ENCODE measurements at regions not wholly inside any gene's neighbourhood (a gene's known extent, or its start where the extent isn't known, plus 50 kb on each side); places are given as distances from the start of the nearest gene placed in this dataset.

DNA sequence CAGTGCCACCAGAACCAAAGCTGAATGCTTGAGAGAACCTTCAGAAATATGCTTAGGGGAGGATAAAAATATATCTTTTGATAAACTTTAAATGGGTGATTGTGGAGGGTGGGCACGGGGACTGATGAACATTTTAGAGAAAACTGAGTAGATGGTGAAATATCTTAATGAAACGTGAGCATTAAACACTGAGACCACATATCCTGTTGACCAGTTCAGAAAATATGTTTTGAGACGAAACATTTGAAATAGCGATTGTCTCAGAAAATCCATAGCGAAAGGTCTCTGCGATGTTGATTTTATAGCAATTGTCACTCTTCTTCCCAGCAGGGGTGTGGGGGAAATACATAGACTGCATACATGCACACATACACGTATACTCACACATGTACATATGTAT lies 231.0 kb downstream of the ESM1 start:
- H3K4me3 ChIP-seq (ENCODE audit: low read depth, low read length): no peak overlapping the region
- no peaks in the 10 kb centered on the region for H3K79me2 ChIP-seq (ENCODE audit: control insufficient read depth, insufficient read depth, low read length, unreplicated experiment)
- no peak overlapping the region for H2AFZ ChIP-seq (ENCODE audit: low read length, unreplicated experiment)
- no peak overlapping the region for H3K27ac ChIP-seq (ENCODE audit: low read depth, low read length)
- peaks cover 6% of the 10 kb centered on the region for H3K4me1 ChIP-seq (ENCODE audit: control insufficient read depth, insufficient read depth, low read length, unreplicated experiment)
- no peaks in the 10 kb centered on the region for H3K36me3 ChIP-seq (ENCODE audit: insufficient read depth, low read length)
- H3K27me3 ChIP-seq (ENCODE audit: insufficient read depth, low read length): no peaks in the 10 kb centered on the region

DNA sequence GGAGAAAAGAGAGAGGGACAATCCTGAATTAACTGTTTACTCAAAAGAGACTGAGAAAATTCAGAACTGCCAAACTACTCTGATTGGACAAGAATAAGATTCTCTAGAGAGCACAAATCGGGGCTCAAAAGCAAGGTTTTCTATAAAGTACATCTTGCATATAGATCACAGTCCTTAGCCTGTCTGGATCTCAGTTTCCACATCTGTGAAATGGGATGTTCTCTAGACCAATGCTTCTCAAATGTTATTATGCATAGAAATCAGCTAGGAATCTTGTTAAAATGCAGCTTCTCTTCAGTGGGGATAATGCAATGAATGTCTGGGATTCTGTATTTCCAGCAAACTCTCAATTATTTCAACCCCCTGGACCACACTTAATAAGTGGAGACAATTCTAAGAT lies 231.6 kb downstream of the ESM1 start:
- H3K36me3 ChIP-seq (ENCODE audit: insufficient read depth, low read length): no peaks in the 10 kb centered on the region
- H3K27me3 ChIP-seq (ENCODE audit: insufficient read depth, low read length): no peaks in the 10 kb centered on the region
- peaks cover 6% of the 10 kb centered on the region for H3K4me1 ChIP-seq (ENCODE audit: control insufficient read depth, insufficient read depth, low read length, unreplicated experiment)
- H3K79me2 ChIP-seq (ENCODE audit: control insufficient read depth, insufficient read depth, low read length, unreplicated experiment): no peaks in the 10 kb centered on the region
- H3K4me3 ChIP-seq (ENCODE audit: low read depth, low read length): no peak overlapping the region
- no peak overlapping the region for H2AFZ ChIP-seq (ENCODE audit: low read length, unreplicated experiment)
- no peak overlapping the region for H3K27ac ChIP-seq (ENCODE audit: low read depth, low read length)

DNA sequence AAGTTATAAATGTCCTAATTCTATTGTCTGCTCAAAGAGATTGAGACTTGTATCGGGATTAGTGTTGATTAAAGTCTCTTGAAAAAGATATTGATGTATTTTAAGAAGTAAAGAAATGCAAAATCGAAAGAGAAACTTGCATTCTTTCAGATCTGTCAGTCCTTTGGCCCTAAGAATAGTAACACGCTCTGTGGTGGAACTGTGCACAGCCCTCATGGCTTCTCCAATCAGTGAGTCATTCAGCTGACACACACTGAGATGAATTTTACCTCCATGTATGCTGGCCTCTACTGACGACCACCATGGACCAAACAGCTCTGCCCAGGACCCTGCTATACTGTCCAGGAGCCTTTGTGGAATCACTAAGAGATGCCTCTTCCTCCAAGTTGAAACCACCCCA lies 232.4 kb downstream of the ESM1 start:
- Histone ChIP-seq H3K4me3 (ENCODE audit: low read depth, low read length) (no peak overlapping the region), H3K27ac (ENCODE audit: low read depth, low read length) (no peak overlapping the region), H3K79me2 (ENCODE audit: control insufficient read depth, insufficient read depth, low read length, unreplicated experiment) (no peaks in the 10 kb centered on the region), H3K36me3 (ENCODE audit: insufficient read depth, low read length) (no peaks in the 10 kb centered on the region), H3K4me1 (ENCODE audit: control insufficient read depth, insufficient read depth, low read length, unreplicated experiment) (peaks cover 6% of the 10 kb centered on the region), H2AFZ (ENCODE audit: low read length, unreplicated experiment) (no peak overlapping the region), H3K27me3 (ENCODE audit: insufficient read depth, low read length) (no peaks in the 10 kb centered on the region)

DNA sequence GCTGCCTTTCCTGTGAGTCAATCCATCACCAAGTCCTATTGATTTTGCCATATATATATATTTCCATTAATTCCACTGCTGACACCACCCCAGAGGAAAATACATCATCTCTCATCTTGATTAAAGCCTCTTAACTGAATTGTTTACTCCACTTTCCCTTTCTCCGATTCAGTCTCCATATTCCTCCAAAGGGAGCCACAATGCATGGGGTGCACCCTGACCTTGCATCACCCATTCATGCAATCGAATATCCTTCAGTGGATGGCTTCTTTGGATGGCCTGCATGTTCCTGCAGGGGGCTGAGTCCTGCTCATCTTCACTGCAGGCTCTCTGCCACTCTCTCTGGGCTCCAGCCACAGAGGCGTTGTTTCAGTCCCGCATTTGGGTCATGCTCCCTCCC lies 231.0 kb downstream of the SNX18 start:
- Histone ChIP-seq H3K79me2 (ENCODE audit: control insufficient read depth, insufficient read depth, low read length, unreplicated experiment) (no peaks in the 10 kb centered on the region), H3K27me3 (ENCODE audit: insufficient read depth, low read length) (no peaks in the 10 kb centered on the region), H3K4me1 (ENCODE audit: control insufficient read depth, insufficient read depth, low read length, unreplicated experiment) (peaks cover 22% of the 10 kb centered on the region), H3K27ac (ENCODE audit: low read depth, low read length) (no peak overlapping the region), H3K36me3 (ENCODE audit: insufficient read depth, low read length) (no peaks in the 10 kb centered on the region), H2AFZ (ENCODE audit: low read length, unreplicated experiment) (no peak overlapping the region), H3K4me3 (ENCODE audit: low read depth, low read length) (no peak overlapping the region)

DNA sequence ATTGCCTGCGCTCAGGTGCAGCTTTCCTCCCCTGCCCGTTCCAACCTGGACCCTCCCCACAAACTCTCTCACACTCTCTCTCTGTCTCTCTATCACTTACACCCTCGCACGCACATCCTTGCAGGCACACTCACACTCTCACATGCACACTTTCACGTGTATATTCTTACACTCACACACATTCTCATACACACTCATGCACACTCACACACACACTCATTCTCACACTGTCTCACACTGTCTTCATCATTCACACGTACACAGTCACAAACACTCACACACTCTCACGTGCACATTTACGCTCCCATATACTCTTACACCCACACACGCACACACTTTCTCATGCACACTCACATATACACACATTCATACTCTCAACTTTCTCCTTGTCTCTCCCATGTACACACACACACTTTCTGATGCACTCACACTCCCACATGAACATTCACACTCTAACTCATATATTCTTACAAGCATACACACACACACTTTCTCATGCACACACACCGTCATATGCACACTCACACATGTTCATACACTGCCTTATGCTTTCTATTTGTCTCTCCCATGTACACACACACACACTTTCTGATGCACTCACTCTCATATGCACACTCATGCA lies 229.3 kb downstream of the SNX18 start:
- H2AFZ ChIP-seq (ENCODE audit: low read length, unreplicated experiment): no peak overlapping the region
- H3K27me3 ChIP-seq (ENCODE audit: insufficient read depth, low read length): no peaks in the 10 kb centered on the region
- no peaks in the 10 kb centered on the region for H3K36me3 ChIP-seq (ENCODE audit: insufficient read depth, low read length)
- H3K79me2 ChIP-seq (ENCODE audit: control insufficient read depth, insufficient read depth, low read length, unreplicated experiment): no peaks in the 10 kb centered on the region
- H3K4me1 ChIP-seq (ENCODE audit: control insufficient read depth, insufficient read depth, low read length, unreplicated experiment): peaks cover 32% of the 10 kb centered on the region
- H3K4me3 ChIP-seq (ENCODE audit: low read depth, low read length): no peak overlapping the region
- no peak overlapping the region for H3K27ac ChIP-seq (ENCODE audit: low read depth, low read length)

DNA sequence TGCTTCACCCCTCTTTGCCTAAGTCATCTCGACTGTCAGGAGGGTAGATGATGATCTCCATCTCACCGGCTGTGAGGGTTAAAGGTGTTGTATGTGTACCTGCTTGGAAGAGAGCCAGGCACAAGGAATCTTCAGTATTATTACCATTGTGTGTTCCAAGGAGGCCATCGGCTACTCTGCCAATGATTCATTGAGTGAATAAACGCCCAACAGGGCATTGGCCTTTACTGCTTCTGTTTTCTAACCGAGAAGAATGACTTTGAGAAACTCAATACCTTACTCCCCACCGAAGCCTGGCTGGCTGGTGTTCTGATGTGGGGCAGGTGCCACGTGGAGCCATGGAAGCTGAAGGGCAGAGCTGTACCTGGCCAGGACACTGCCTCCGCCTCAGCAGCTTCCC lies 228.8 kb downstream of the SNX18 start:
- H3K27ac ChIP-seq (ENCODE audit: low read depth, low read length): no peak overlapping the region
- H3K27me3 ChIP-seq (ENCODE audit: insufficient read depth, low read length): no peaks in the 10 kb centered on the region
- H3K79me2 ChIP-seq (ENCODE audit: control insufficient read depth, insufficient read depth, low read length, unreplicated experiment): no peaks in the 10 kb centered on the region
- peaks cover 37% of the 10 kb centered on the region for H3K4me1 ChIP-seq (ENCODE audit: control insufficient read depth, insufficient read depth, low read length, unreplicated experiment)
- no peak overlapping the region for H2AFZ ChIP-seq (ENCODE audit: low read length, unreplicated experiment)
- no peak overlapping the region for H3K4me3 ChIP-seq (ENCODE audit: low read depth, low read length)
- H3K36me3 ChIP-seq (ENCODE audit: insufficient read depth, low read length): no peaks in the 10 kb centered on the region

DNA sequence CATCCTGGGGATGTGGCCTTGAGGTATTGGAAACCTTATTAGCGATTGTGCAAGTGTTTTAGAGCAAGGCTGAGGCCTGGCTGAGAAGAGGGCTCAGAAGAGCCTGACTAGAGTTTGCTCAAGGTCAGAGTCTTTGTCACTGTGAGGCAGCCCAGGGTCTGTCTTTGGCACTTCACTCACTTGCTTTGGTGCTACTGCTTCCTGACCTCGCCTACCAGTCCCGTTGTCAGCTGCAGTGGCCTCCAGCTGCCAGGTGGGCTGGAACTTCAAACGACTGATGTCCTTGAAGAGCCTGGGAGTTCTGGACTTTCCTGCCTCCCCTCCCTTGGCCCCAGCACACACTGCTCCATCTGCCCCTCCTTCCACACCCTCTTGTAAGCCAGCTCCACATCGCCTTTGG lies 228.0 kb downstream of the SNX18 start:
- no peaks in the 10 kb centered on the region for H3K27me3 ChIP-seq (ENCODE audit: insufficient read depth, low read length)
- H3K4me1 ChIP-seq (ENCODE audit: control insufficient read depth, insufficient read depth, low read length, unreplicated experiment): peaks cover 37% of the 10 kb centered on the region
- no peak overlapping the region for H2AFZ ChIP-seq (ENCODE audit: low read length, unreplicated experiment)

DNA sequence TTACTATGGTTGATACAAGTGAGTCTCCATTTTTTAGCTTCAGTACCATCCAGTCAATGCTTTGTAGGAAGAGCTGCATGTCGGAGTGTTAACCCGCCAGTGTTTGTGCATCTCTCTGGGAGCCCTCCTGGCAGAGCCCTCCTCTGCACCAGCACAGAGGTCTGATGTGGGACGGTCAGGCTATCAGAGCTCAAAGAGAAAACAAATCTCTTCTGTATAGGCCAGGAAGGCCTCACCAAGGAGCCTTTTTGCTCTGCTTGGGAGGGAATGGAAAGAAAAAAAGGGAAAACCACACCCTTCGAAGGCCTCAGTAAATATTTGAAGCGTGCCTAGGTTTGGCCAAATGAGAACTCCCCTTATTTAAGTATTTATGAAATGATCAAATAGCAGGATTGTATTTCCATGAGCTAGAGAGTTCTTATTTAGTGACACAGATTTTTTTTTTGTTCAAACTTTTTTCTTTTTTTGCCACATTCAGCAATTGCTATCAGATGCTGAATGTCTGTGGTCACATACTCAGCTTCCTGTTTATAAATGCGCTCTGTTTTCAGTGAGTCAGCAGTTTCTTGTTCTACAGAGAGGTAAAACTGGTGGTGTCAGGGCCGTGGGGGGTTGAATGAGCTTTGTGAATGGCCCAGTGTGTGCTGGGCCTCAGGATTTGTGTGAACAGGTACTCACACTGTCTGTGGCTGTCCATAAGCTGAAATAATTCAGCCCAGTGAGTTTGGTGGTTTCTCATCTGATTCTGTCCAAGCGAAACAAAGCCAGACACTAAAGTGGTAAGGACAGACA lies 226.6 kb downstream of the SNX18 start:
- peaks cover 37% of the 10 kb centered on the region for H3K4me1 ChIP-seq (ENCODE audit: control insufficient read depth, insufficient read depth, low read length, unreplicated experiment)
- H3K36me3 ChIP-seq (ENCODE audit: insufficient read depth, low read length): no peaks in the 10 kb centered on the region
- H3K4me3 ChIP-seq (ENCODE audit: low read depth, low read length): peak overlapping the region; percentile 35; the same call in 1 of the 2 replicates
- H3K27me3 ChIP-seq (ENCODE audit: insufficient read depth, low read length): no peaks in the 10 kb centered on the region
- no peaks in the 10 kb centered on the region for H3K79me2 ChIP-seq (ENCODE audit: control insufficient read depth, insufficient read depth, low read length, unreplicated experiment)
- peak overlapping the region; percentile 91 for H3K27ac ChIP-seq (ENCODE audit: low read depth, low read length)
- peak overlapping the region; percentile 90 for H2AFZ ChIP-seq (ENCODE audit: low read length, unreplicated experiment)

More for the DNA sequence above, 228.0 kb downstream of the SNX18 start:
- Histone ChIP-seq H3K27ac (ENCODE audit: low read depth, low read length) (no peak overlapping the region), H3K4me3 (ENCODE audit: low read depth, low read length) (no peak overlapping the region), H3K36me3 (ENCODE audit: insufficient read depth, low read length) (no peaks in the 10 kb centered on the region), H3K79me2 (ENCODE audit: control insufficient read depth, insufficient read depth, low read length, unreplicated experiment) (no peaks in the 10 kb centered on the region)

DNA sequence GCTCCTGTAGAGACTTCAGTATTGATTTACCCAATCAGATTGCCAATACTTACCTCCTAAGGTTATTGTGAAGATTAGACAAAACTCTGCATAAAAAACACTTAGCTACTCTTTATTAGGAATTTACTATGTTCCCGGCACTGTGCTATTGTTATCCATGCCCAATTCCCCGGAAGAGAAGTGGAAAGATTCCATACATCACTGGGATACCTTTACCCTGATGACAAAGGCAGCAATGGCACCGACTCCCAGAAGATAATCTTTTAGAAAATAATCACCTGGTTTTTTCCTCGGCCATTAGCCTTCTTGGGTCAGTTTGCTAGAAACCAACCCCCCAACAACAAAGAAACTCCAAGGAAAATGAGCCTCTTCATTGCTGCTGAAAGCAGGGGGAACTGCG lies 226.0 kb downstream of the SNX18 start:
- no peaks in the 10 kb centered on the region for H3K36me3 ChIP-seq (ENCODE audit: insufficient read depth, low read length)
- no peaks in the 10 kb centered on the region for H3K79me2 ChIP-seq (ENCODE audit: control insufficient read depth, insufficient read depth, low read length, unreplicated experiment)
- no peaks in the 10 kb centered on the region for H3K27me3 ChIP-seq (ENCODE audit: insufficient read depth, low read length)
- H2AFZ ChIP-seq (ENCODE audit: low read length, unreplicated experiment): peak overlapping the region; percentile 90
- H3K4me3 ChIP-seq (ENCODE audit: low read depth, low read length): no peak overlapping the region
- H3K4me1 ChIP-seq (ENCODE audit: control insufficient read depth, insufficient read depth, low read length, unreplicated experiment): peaks cover 37% of the 10 kb centered on the region
- peak overlapping the region; percentile 91 for H3K27ac ChIP-seq (ENCODE audit: low read depth, low read length)

DNA sequence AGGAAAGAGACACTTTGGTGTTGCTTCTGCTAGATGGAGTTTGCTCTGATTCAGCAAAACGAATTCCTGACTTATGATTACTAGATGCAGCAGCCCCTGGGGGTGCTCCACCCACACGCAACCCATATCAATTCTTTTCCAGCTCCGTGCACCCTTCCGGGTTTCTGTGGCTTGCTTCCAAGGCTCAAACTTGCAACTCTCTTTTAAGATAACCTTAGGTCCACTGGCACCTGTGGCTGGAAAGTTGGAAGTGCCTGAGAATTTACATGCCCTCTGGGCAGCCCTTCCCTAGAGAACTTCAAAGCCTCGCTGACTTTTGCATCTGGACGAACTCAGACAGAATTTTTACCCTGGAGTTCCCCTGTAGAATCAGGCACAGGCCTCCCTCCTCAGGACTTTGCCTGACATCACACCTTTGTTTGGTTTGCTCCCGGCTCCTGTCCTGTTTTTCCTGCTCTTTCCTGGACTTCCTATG lies 224.9 kb downstream of the SNX18 start:
- no peaks in the 10 kb centered on the region for H3K36me3 ChIP-seq (ENCODE audit: insufficient read depth, low read length)
- H3K27me3 ChIP-seq (ENCODE audit: insufficient read depth, low read length): no peaks in the 10 kb centered on the region
- no peak overlapping the region for H3K4me3 ChIP-seq (ENCODE audit: low read depth, low read length)
- peak overlapping the region; percentile 5 for H2AFZ ChIP-seq (ENCODE audit: low read length, unreplicated experiment)
- H3K79me2 ChIP-seq (ENCODE audit: control insufficient read depth, insufficient read depth, low read length, unreplicated experiment): no peaks in the 10 kb centered on the region
- peaks cover 45% of the 10 kb centered on the region for H3K4me1 ChIP-seq (ENCODE audit: control insufficient read depth, insufficient read depth, low read length, unreplicated experiment)
- peak overlapping the region; percentile 91 for H3K27ac ChIP-seq (ENCODE audit: low read depth, low read length)

DNA sequence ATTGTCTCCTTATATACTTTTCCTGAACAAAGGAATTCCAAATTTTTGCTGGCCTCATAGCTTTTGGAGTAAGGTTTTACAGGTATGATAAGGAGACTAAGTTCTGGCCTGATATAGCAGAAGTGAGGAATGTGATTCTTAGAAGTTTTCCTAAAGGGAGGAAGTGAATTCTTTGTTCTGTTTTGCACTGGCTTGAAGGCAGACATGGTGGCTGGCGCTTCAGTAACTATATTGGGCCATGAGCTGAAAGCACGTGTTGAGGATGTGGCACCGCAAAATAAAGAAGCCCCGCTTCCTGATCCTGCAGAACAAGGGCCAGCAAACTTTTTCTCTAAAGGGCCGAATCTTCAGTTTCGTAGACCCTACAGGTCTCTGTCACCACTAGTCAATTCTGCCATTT lies 224.2 kb downstream of the SNX18 start:
- Histone ChIP-seq H3K27ac (ENCODE audit: low read depth, low read length) (no peak overlapping the region), H3K4me3 (ENCODE audit: low read depth, low read length) (no peak overlapping the region), H3K36me3 (ENCODE audit: insufficient read depth, low read length) (no peaks in the 10 kb centered on the region), H3K27me3 (ENCODE audit: insufficient read depth, low read length) (no peaks in the 10 kb centered on the region), H3K79me2 (ENCODE audit: control insufficient read depth, insufficient read depth, low read length, unreplicated experiment) (no peaks in the 10 kb centered on the region), H2AFZ (ENCODE audit: low read length, unreplicated experiment) (peak overlapping the region; percentile 21), H3K4me1 (ENCODE audit: control insufficient read depth, insufficient read depth, low read length, unreplicated experiment) (peaks cover 45% of the 10 kb centered on the region)
